GM12865 (cell line): ENCODE measurements at regions not wholly inside any gene's neighbourhood (a gene's known extent, or its start where the extent isn't known, plus 50 kb on each side); places are given as distances from the start of the nearest gene placed in this dataset.
"Not testable (repeated sequence)": the region's sequence is repeated elsewhere in the genome, so short reads cannot be mapped to it uniquely, and the experiment has no call there.

Experiments used
- DNase-seq: peaks from one replicate; pipeline ENCODE4 v3.0.0; 2010; ENCODE audit warnings: low read depth
- H3K4me3 ChIP-seq: 2 replicates; pipeline ENCODE4 v1.5.1; 2011; ENCODE audit warnings: mild to moderate bottlenecking, low read depth, low read length, control low read depth
- CTCF ChIP-seq: IDR thresholded peaks from 2 replicates; pipeline ENCODE4 v1.5.1; 2011; ENCODE audit warnings: low read length, control low read depth, low read depth, inconsistent platforms; ENCODE audit not compliant: insufficient read depth; ENCODE audit errors: missing control alignments

DNA sequence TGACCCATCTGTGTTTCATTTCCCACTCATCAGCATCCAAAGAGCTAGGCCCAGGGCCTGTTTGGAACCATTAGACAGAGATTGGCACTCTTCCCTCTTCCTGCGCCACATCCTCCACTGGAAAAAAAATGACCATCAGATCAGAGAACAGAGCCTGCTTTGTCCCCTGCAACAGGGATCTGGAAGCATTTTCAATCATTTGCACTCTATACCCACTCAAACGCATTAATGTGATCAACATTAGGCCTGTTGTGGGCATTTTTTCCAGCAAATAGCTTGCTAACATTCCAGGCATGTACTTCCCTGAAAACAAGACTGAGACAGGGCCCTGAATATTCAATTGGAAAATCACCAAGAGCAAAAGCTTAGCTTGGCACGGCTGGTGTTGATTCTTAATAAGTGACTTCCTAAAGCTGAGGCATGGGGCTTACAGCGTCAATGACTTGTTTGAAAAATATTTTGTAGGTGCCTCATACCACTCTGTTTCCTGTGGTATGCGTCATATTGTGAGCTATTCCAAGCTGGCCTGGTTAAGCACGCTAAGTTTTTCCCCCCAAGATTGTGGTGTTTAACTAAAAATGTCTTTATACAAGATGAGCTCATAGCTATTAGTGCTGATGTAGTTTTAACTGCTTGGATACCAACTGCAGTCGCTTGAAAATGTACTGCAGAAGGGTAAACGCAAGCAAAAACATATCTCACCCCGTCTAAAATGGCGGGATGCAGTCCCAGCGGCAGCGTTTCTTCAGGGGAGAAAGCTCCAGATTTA is 404.4 kb downstream of the SPRY2 start:
- no peak for TF ChIP-seq CTCF
- DNase-seq = peak; percentile 2
- no peak overlapping the region for H3K4me3 ChIP-seq

DNA sequence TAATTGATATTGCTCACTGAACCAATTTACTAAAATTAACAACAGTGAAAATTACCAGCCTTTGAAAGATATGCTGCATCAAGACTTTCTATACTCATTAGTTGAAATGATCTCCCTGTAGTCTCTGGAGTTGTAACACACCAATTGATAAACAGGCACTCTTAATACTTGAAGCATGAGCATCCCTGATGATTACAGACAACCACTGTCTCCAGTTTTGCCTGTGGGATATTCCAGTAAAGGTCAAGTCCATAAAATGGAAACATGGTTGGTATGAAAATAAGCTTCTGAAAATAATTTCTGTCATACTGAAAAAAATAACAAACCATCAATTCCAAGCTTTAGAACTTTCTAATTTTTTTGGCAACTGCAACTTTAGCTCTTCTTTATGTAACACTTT is 405.8 kb downstream of the SPRY2 start:
- H3K4me3 ChIP-seq = no peak overlapping the region
- no peak for DNase-seq
- no peak for TF ChIP-seq CTCF

GRCh38 chr13:79933389-79933788 is 407.5 kb downstream of the SPRY2 start:
- no peak for DNase-seq

GRCh38 chr13:79932556-79932955 is 408.4 kb downstream of the SPRY2 start:
- TF ChIP-seq CTCF = no peak
- DNase-seq = no peak
- H3K4me3 ChIP-seq = no peak overlapping the region

More at GRCh38 chr13:79933389-79933788, 407.5 kb downstream of the SPRY2 start:
- no peak overlapping the region for H3K4me3 ChIP-seq
- no peak for TF ChIP-seq CTCF

- DNase-seq, H3K4me3 ChIP-seq: not testable (repeated sequence)
Observed at GRCh38 chr13:79923973-79924556, 416.9 kb downstream of the SPRY2 start.

DNA sequence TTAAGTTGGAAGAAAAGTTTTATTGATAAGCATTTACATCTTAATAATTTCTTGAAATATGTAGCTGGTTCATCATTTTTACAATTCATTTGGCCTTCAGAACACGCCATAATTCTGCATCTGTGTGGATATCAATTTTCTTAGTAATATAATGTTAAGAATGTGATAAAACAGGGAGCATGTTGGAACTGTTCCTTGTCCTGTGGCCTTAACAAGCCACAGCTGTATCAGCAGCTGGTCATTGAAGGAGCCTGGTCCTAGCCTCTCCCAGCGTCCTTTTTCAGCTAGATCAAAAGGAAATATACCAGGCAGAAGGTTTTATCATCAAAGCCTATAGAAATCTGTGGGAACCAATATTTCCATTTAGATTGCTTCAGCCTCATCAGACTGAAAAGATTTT is 421.8 kb downstream of the SPRY2 start:
- DNase-seq = no peak
- no peak for TF ChIP-seq CTCF
- H3K4me3 ChIP-seq = no peak overlapping the region

DNA sequence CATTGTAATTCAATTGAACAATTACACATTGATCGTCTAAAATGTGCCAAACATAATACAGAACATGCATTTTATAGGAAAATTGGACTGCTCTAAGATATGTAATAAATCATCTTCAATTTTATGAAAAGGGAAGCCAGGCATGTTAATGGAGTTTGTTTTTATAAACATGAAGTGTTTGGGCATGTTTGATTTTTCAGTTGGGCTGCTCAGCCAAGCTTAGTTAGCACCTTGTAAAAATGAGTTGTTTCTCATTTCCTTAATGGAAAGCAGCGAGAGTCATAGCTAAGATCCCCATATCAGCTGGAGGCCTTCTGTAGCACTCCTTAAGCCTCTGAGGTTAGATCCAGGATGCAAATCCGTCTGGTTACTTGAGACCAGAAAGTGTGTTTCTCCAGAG is 422.3 kb downstream of the SPRY2 start:
- DNase-seq = no peak
- H3K4me3 ChIP-seq = no peak overlapping the region
- no peak for TF ChIP-seq CTCF
